CD4-positive, alpha-beta T cell treated with Interleukin-6 at 100 ng/mL for 8 hours (primary cell): ENCODE measurements at regions not wholly inside any gene's neighbourhood (a gene's known extent, or its start where the extent isn't known, plus 50 kb on each side); places are given as distances from the start of the nearest gene placed in this dataset.
"Not testable (repeated sequence)": the region's sequence is repeated elsewhere in the genome, so short reads cannot be mapped to it uniquely, and the experiment has no call there.

Experiments used
- DNase-seq: peaks from one replicate; pipeline ENCODE4 v3.0.0-alpha.2; 2020; ENCODE audit warnings: mixed read lengths, low spot score

DNA sequence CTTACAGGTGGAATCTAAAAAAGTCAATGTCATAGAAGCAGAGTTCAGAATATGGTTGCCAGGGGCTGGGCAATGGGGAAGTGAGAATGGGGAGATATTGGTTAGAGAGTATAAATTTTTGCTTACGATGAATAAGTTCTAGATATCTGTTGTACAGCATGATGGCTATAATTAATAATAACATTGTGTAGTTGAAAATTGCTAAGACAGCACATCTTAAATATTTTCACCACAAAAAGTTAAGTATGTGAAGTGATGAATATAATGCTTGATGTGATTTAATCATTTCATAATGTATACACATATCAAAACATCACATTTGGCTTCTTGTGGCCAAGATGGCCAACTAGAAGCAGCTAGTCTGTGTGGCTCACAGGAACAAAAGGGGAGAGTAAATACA lies 425.9 kb upstream of the ACO1 start:
- no peak for DNase-seq

GRCh38 chr9:31969552-31969951 lies 414.9 kb upstream of the ACO1 start:
- no peak for DNase-seq

DNA sequence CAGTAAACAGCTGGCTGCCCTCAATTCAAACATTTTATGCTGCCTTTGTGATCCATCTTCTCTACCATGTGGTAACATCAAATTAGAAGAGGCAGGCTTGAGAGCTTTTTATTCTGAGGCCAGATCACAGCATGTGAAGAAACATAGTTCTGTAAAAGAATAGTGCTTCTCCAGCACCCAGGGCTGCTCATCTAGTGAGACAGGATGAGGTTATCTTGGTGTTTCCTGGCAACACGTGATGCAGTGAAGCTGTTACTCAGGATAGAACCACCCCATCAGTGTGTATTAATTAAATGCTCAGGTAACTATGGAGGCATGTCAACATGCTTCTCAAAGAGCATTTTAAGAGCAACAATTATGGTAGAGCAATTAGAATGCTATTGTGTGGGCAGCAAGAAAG lies 400.5 kb upstream of the ACO1 start:
- no peak for DNase-seq

DNA sequence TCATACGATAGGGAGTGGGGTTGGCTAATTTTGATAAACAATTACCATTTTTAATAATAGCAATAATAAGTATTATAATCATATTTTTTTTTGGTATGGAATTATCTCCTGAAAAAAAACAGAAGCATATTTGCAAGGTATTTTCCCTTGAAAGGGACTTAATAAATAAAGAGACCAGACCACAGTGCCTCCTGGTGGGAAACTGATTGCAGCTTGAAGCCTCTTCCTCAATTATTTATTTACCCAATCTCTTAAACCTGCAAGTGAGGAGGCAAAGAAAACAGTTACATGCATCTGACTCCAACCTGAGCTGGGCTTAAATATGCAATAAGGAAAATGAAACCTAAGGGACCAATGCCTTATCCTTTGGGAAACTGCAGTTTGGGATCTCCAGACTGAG lies 388.1 kb upstream of the ACO1 start:
- no peak for DNase-seq

- no peak for DNase-seq
Measured at GRCh38 chr9:32004431-32005076, 379.9 kb upstream of the ACO1 start.

GRCh38 chr9:32010322-32010721 lies 374.1 kb upstream of the ACO1 start:
- no peak for DNase-seq

GRCh38 chr9:32011049-32011448 lies 373.4 kb upstream of the ACO1 start:
- DNase-seq, result no peak

DNA sequence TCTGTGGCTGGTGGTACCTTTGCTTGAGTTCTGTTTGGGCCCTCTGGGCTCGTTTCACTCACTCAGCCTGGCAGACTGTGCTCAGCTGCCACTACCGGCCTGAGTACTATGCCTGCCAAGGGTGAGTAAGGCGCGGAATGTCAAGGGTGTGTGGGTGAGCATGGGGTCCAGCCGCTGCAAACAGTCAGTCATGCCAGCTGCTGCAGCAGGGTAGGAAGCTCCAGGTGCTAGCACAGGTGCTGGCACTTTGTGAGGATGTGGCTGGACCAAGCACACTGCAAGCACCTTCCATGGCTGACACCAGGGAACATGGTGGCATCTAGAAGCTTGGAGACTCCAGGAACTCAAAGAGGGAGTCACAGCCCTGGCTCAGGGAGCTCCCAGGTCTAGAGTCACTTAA lies 368.6 kb upstream of the ACO1 start:
- no peak for DNase-seq

DNA sequence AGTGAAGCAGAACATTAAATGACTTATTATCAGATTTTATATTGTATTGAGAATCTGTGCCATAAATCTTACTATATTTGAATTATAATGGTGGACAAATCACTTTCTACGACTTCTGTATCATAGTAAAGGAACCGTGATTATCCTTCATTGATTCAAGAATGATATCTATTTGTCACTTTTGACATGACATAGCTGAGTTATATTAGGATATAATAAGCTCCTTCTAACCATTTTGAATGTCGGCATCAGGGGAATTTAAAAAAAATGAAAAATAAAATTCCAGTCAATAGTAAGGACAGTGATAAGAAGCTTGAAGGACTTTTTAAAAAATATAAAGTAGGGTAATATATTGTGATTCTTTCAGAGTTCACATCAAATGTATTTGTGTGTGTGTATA lies 338.9 kb upstream of the ACO1 start:
- no peak for DNase-seq

DNA sequence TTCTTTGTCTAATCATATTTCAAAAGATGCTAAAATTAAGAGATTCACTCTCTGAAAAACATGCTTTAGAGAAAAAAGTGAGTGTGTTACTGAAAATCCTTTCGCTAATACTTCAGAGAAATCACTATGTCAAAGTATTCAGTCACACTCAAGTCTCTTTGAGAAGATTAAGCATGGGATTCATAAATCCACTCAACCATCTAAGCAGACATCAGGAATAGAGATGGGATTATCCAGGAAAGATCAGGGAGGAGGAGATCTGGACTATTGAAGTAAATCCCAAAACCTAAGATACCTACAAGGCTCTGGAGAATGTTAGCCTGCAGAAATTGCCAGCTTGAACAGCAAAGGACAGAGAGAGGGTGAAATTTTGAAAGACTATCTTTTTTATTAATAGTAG lies 317.2 kb upstream of the ACO1 start:
- no peak for DNase-seq

DNA sequence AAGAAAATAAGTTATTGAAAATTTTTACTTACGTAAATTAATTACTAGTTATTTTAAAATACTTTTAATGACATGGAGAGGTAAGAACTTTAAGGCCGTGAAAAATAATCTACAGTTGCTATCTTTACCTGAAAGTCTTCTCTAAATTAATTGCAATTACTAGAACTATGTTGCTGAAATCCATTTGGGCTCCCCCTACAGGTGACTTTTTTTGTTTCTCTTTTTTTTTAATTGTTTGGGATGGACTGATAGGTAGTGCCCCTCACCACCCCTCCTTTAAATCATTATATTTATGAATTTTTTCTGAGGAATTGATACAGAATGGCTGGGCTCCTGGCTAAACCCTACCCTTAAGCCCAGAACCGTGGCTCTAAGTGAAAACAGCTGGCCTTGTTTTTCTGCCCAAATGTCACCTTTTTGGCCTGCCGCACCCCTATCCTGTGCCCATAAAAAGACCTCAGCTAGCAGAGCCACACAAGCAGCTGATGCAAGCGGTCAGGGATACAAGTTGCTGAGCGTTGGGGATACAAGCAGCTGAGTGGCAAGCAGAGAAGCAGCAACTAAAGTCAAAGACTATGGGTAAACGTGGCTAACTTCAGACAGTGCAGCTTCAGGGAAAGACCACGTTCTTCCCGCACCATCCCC lies 315.2 kb upstream of the ACO1 start:
- no peak for DNase-seq

GRCh38 chr9:32069969-32070368 lies 314.5 kb upstream of the ACO1 start:
- DNase-seq, result no peak

GRCh38 chr9:32072570-32072969 lies 311.9 kb upstream of the ACO1 start:
- no peak for DNase-seq

GRCh38 chr9:32092031-32092430 lies 292.4 kb upstream of the ACO1 start:
- no peak for DNase-seq

- DNase-seq, result no peak
Measured at GRCh38 chr9:32117291-32117690, 267.2 kb upstream of the ACO1 start.

- DNase-seq, result no peak
Measured at GRCh38 chr9:32128546-32128945, 255.9 kb upstream of the ACO1 start.

DNA sequence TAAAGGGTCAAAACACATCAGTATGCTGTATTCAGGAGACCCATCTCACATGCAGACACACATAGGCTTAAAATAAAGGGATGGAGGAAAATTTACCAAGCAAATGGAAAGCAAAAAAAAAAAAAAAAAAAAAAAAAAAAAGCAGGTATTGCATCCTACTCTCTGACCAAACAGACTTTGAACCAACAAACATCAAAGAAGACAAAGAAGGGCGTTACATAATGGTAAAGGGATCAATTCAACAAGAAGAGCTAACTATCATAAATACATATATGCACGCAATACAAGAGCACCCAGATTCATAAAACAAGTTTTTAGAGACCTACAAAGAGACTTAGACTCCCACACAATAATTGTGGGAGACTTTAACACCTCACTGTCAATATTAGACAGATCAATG lies 253.7 kb upstream of the ACO1 start:
- DNase-seq, result not testable (repeated sequence)

DNA sequence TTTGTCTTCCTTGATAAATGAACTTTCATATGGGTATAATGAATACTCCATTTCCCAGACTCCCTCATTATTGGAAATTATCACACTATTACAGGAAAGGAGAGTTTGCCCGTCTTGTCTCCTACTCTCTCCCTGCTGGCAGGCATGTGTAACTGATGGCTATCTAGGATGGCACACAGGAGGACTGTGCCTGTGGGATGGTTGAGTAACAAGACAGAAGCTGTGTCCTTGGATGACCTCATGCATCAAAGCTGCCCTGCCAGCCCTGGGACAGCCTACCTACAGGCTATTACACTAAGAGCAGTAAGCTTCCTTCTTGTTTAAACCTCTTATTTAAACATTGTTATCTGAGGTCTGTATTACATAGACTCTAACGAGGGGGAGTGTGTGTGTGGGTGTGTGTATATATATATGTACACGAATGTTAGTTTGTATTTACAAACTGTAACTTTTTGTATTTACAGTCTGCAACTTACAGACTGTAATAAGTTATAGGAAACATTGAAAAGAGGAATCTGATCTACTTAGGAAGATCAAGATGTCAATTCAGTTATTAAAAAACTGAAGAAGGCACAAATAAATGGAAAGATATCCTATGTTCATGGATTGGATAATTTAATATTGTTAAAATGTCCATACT lies 247.6 kb upstream of the ACO1 start:
- no peak for DNase-seq

- no peak for DNase-seq
Measured at GRCh38 chr9:32142074-32142473, 242.4 kb upstream of the ACO1 start.

GRCh38 chr9:32148553-32148952 lies 235.9 kb upstream of the ACO1 start:
- not testable (repeated sequence) for DNase-seq

- DNase-seq, result no peak
Measured at GRCh38 chr9:32161209-32161608, 223.2 kb upstream of the ACO1 start.

DNA sequence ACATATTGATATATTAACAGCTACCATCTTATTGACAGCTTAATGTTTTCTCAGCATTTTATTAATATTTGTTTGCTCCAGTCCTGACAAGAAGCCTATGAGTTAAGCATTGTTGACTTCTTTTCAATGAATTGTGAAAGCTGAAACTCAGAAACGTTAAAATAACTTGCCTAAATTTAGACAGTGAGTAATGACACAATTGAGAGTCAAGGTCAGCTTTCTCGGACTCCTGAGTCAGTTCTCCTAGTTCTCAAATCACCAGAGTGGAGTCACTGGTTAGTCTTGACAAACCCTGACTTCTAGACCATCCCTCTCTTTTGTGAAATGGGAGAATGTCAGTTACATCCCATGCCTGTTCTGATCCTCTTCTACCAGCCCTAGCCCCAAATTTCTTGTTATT lies 222.7 kb upstream of the ACO1 start:
- DNase-seq, result no peak

DNA sequence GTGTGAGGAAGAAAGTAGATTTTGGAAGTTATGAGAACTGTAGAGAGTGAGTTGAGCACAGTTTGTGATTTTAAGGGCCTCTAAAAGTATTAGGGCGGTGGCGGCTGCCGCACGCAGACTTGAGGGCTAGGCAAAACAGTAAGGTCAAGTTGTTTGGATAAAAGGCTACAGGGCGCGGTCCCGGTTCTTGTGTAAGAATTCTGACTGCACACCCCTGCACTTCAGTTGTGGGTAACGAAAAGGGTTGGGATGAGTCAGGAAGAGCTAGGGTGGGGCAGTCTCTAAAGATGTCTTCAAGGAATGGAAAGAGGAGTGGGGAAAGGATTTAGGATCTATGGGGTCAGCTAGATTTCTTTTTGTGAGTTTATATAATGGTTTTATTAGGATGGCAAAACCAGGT lies 218.1 kb upstream of the ACO1 start:
- not testable (repeated sequence) for DNase-seq

- no peak for DNase-seq
Measured at GRCh38 chr9:32171339-32171738, 213.1 kb upstream of the ACO1 start.
